ENCODE measurements at regions not wholly inside any gene's neighbourhood (a gene's known extent, or its start where the extent isn't known, plus 50 kb on each side); places are given as distances from the start of the nearest gene placed in this dataset.

- no peaks in the 10 kb centered on the region for H3K27me3 ChIP-seq (ENCODE audit: control insufficient read depth, insufficient read depth, low read length)
- Mint-ChIP-seq H3K4me3 (no peak overlapping the region), H3K9me3 (peaks cover 2 to 3% of the 10 kb centered on the region in 2 donors), H3K27me3 (ENCODE audit: low read depth in 2 of 2) (peaks cover under 1 to 2% of the 10 kb centered on the region in 2 donors), H3K36me3 (no peaks in the 10 kb centered on the region), H3K27ac (no peak overlapping the region), H3K4me1 (no peaks in the 10 kb centered on the region)
- intact Hi-C loops (cut with micrococcal nuclease): no loop called here
- no peak overlapping the region for H3K27ac ChIP-seq (ENCODE audit: low read length)
- ATAC-seq (no peak), DNase-seq (no peak)
- H3K9me3 ChIP-seq (ENCODE audit: control insufficient read depth, insufficient read depth, low read length): no peaks in the 10 kb centered on the region
- 83% methylated on average over 14 of the region's 14 CpGs for WGBS (ENCODE audit: insufficient coverage)
- no peaks in the 10 kb centered on the region for H3K36me3 ChIP-seq (ENCODE audit: control insufficient read depth, insufficient read depth, low read length)
- TF ChIP-seq CTCF (IDR thresholded peaks at IDR 0.05): no peak
- H3K4me1 ChIP-seq (ENCODE audit: control insufficient read depth, insufficient read depth, low read length): no peaks in the 10 kb centered on the region
- no peak overlapping the region for H3K4me3 ChIP-seq (ENCODE audit: low read length)
These were observed 59.4 kb upstream of the ZNF536 start for GRCh38 chr19:30312582-30313352.

- Histone ChIP-seq H3K36me3 (ENCODE audit: control insufficient read depth, insufficient read depth, low read length) (no peaks in the 10 kb centered on the region), H3K27me3 (ENCODE audit: control insufficient read depth, insufficient read depth, low read length) (no peaks in the 10 kb centered on the region), H3K4me1 (ENCODE audit: control insufficient read depth, insufficient read depth, low read length) (no peaks in the 10 kb centered on the region), H3K27ac (ENCODE audit: low read length) (no peak overlapping the region), H3K9me3 (ENCODE audit: control insufficient read depth, insufficient read depth, low read length) (no peaks in the 10 kb centered on the region), H3K4me3 (ENCODE audit: low read length) (no peak overlapping the region)
- H3K4me3 Mint-ChIP-seq: no peak overlapping the region
- H3K27me3 Mint-ChIP-seq (ENCODE audit: low read depth in 2 of 2): peaks cover 0 to 2% of the 10 kb centered on the region in 2 donors
- H3K9me3 Mint-ChIP-seq: peaks cover 2 to 3% of the 10 kb centered on the region in 2 donors
- no peak for TF ChIP-seq CTCF (IDR thresholded peaks at IDR 0.05)
- no peak overlapping the region for H3K27ac Mint-ChIP-seq
- no peaks in the 10 kb centered on the region for H3K36me3 Mint-ChIP-seq
- no peaks in the 10 kb centered on the region for H3K4me1 Mint-ChIP-seq
- DNase-seq (no peak), ATAC-seq (no peak)
- intact Hi-C loops (cut with micrococcal nuclease): no loop called here
- 90% methylated on average over 2 of the region's 2 CpGs for WGBS (ENCODE audit: insufficient coverage)
These were observed 58.8 kb upstream of the ZNF536 start for GRCh38 chr19:30313353-30313750.

GRCh38 chr19:30314056-30314804, 58.0 kb upstream of the ZNF536 start:
- no peak for TF ChIP-seq CTCF (IDR thresholded peaks at IDR 0.05)
- no peak for DNase-seq
- 88% methylated on average over 14 of the region's 14 CpGs for WGBS (ENCODE audit: insufficient coverage)
- no peaks in the 10 kb centered on the region for H3K9me3 ChIP-seq (ENCODE audit: control insufficient read depth, insufficient read depth, low read length)
- Mint-ChIP-seq H3K4me3 (no peak overlapping the region), H3K27me3 (ENCODE audit: low read depth in 2 of 2) (peaks cover 0 to 2% of the 10 kb centered on the region in 2 donors), H3K4me1 (no peaks in the 10 kb centered on the region), H3K27ac (no peak overlapping the region), H3K36me3 (no peaks in the 10 kb centered on the region), H3K9me3 (peaks cover 2 to 3% of the 10 kb centered on the region in 2 donors)
- no peak for ATAC-seq
- no peaks in the 10 kb centered on the region for H3K27me3 ChIP-seq (ENCODE audit: control insufficient read depth, insufficient read depth, low read length)
- no peaks in the 10 kb centered on the region for H3K4me1 ChIP-seq (ENCODE audit: control insufficient read depth, insufficient read depth, low read length)
- no peaks in the 10 kb centered on the region for H3K36me3 ChIP-seq (ENCODE audit: control insufficient read depth, insufficient read depth, low read length)
- H3K4me3 ChIP-seq (ENCODE audit: low read length): no peak overlapping the region
- intact Hi-C loops (cut with micrococcal nuclease): no loop called here
- H3K27ac ChIP-seq (ENCODE audit: low read length): no peak overlapping the region
